HepG2 (cell line): ENCODE measurements at regions not wholly inside any gene's neighbourhood (a gene's known extent, or its start where the extent isn't known, plus 50 kb on each side); places are given as distances from the start of the nearest gene placed in this dataset.

Experiments
- ATAC-seq: fragments of 200-7000 bp; cut with Tn5 transposase; 3 replicates; pipeline ENCODE4 v1.9.1; 2020; ENCODE audit warnings: mild to moderate bottlenecking, moderate library complexity
- BruUV-seq: library from RNA; stranded (reverse); fragments of 400-500 nt; replicated peaks from 2 replicates; lab custom pipeline; 2021; lab: Mats Ljungman, UMichigan
- CTCF ChIA-PET: fragments of 300-600 bp; formaldehyde crosslinking; extraction: SDS; loops from one replicate; lab custom pipeline; 2021; ENCODE audit warnings: low total read pairs, inconsistent platforms, low intra/inter-chr PET ratio; lab: Yijun Ruan, JAX
- POLR2A ChIA-PET: fragments of 350-600 bp; sonication (Branson Sonifier 250); formaldehyde crosslinking; loops from one replicate; lab custom pipeline; 2020; ENCODE audit warnings: antibody characterized with exemption, inconsistent platforms; lab: Yijun Ruan, JAX
- DNase-seq: peaks from one replicate; pipeline ENCODE4 v3.0.0-alpha.2; 2015; ENCODE audit warnings: low spot score
- FAIRE-seq: peaks from 3 replicates; lab custom pipeline; 2011; peaks lifted over from hg19 to GRCh38; lab: Jason Lieb, UNC
- H2AFZ ChIP-seq: one replicate; pipeline ENCODE4 v1.6.1; 2011; ENCODE audit warnings: low read length, inconsistent platforms
- H3K27ac ChIP-seq: fragments of 300-600 bp; 3 replicates; pipeline ENCODE4 v1.8.0; 2011; ENCODE audit warnings: mixed run types, mild to moderate bottlenecking, mixed read lengths, low read length, inconsistent platforms; ENCODE audit not compliant: insufficient read depth; ENCODE audit errors: extremely low read length
- H3K27me3 ChIP-seq, 2 experiments: fragments of 200-600 bp in 1 of 2; 2 replicates in 1 of 2; 3 replicates in 1 of 2; pipeline versions ENCODE4 v1.6.0 to v1.8.0; 2011; ENCODE audit warnings: low read length in 2 of 2, mild to moderate bottlenecking in 2 of 2, moderate library complexity in 2 of 2, inconsistent platforms in 1 of 2; ENCODE audit not compliant: insufficient read depth in 2 of 2, control insufficient read depth in 1 of 2
- H3K36me3 ChIP-seq, 2 experiments: fragments of 200-600 bp in 1 of 2; replicated peaks in 1 of 2; 2 replicates in 1 of 2; 3 replicates in 1 of 2; pipeline versions ENCODE4 v1.5.1 to v1.8.0; 2011; ENCODE audit warnings: low read length in 2 of 2, inconsistent platforms in 1 of 2; ENCODE audit not compliant: insufficient read depth in 2 of 2, control insufficient read depth in 1 of 2
- H3K4me1 ChIP-seq: 2 replicates; pipeline ENCODE4 v1.5.1; 2012; ENCODE audit warnings: low read length, inconsistent platforms; ENCODE audit not compliant: insufficient read depth
- H3K4me2 ChIP-seq: 2 replicates; pipeline ENCODE4 v1.6.0; 2011; ENCODE audit warnings: low read depth, low read length, inconsistent platforms
- H3K4me3 ChIP-seq, 3 experiments: fragments of 200-600 bp in 1 of 3; sonication (generic), shearing (Covaris generic) in 1 of 3; replicated peaks in 1 of 3; 2 replicates each; pipeline ENCODE4 v1.5.1; 2011 to 2016; ENCODE audit warnings: low read length in 3 of 3, inconsistent platforms in 2 of 3, low read depth in 2 of 3, mild to moderate bottlenecking in 2 of 3, control low read depth in 1 of 3, mixed read lengths in 1 of 3; ENCODE audit not compliant: insufficient read depth in 1 of 3
- H3K79me2 ChIP-seq: one replicate; pipeline ENCODE4 v1.6.1; 2011; ENCODE audit warnings: low read length, inconsistent platforms; ENCODE audit not compliant: insufficient read depth
- H3K9ac ChIP-seq: 2 replicates; pipeline ENCODE4 v1.6.0; 2011; ENCODE audit warnings: mild to moderate bottlenecking, low read depth, low read length, inconsistent platforms; ENCODE audit not compliant: insufficient read depth
- H3K9me3 ChIP-seq: 2 replicates; pipeline ENCODE4 v1.5.1; 2012; ENCODE audit warnings: mild to moderate bottlenecking, low read length
- H4K20me1 ChIP-seq: 2 replicates; pipeline ENCODE4 v1.6.0; 2011; ENCODE audit warnings: inconsistent platforms, mild to moderate bottlenecking, low read length, moderate library complexity; ENCODE audit not compliant: insufficient read depth
- CEBPG ChIP-seq: IDR thresholded peaks from 2 replicates; pipeline ENCODE4 v1.6.1; 2016
- FOSL1 ChIP-seq: sonication (generic); formaldehyde crosslinking; IDR thresholded peaks from 2 replicates; pipeline ENCODE4 v1.9.0; 2021; ENCODE audit warnings: missing genetic modification reagents, borderline replicate concordance
- MED1 ChIP-seq: sonication (generic); formaldehyde crosslinking; IDR thresholded peaks from 2 replicates; pipeline ENCODE4 v1.4.0; 2020; ENCODE audit warnings: missing genetic modification reagents
- NFE2L2 ChIP-seq: fragments of 150-350 bp; IDR thresholded peaks from 2 replicates; pipeline ENCODE4 v1.6.1; 2014; ENCODE audit warnings: low read length
- POLR2A ChIP-seq, 2 experiments: IDR thresholded peaks; 2 replicates each; pipeline ENCODE4 v1.6.1; 2011; ENCODE audit warnings: low read depth in 2 of 2, low read length in 2 of 2, mild to moderate bottlenecking in 1 of 2, moderate library complexity in 1 of 2; ENCODE audit not compliant: insufficient read depth in 1 of 2
- RNF2 ChIP-seq: fragments of 450-650 bp; conservative IDR thresholded peaks from 2 replicates; pipeline ENCODE4 v1.6.1; 2016; ENCODE audit warnings: low read depth
- ZBTB38 ChIP-seq: sonication (generic); formaldehyde crosslinking; IDR thresholded peaks from 2 replicates; pipeline ENCODE4 v1.5.1; 2020; ENCODE audit warnings: mild to moderate bottlenecking, missing genetic modification reagents
- ZFYVE20 ChIP-seq: sonication (generic); formaldehyde crosslinking; IDR thresholded peaks from 2 replicates; pipeline ENCODE4 v1.8.0; 2023; ENCODE audit warnings: low read depth, mild to moderate bottlenecking, moderate library complexity, missing genetic modification reagents, borderline replicate concordance
- ZNF326 ChIP-seq: sonication (generic); formaldehyde crosslinking; IDR thresholded peaks from 2 replicates; pipeline ENCODE4 v1.4.0; 2020; ENCODE audit warnings: missing genetic modification reagents, borderline replicate concordance
- ZNF547 ChIP-seq: sonication (generic); formaldehyde crosslinking; IDR thresholded peaks from 2 replicates; pipeline ENCODE4 v1.5.1; 2020; ENCODE audit warnings: mild to moderate bottlenecking, missing genetic modification reagents
- ZNF703 ChIP-seq: sonication (generic); formaldehyde crosslinking; IDR thresholded peaks from 2 replicates; pipeline ENCODE4 v1.5.1; 2020; ENCODE audit warnings: missing genetic modification reagents, mild to moderate bottlenecking, moderate library complexity, borderline replicate concordance
- in situ Hi-C: cut with HindIII; loops from 2 replicates; pipeline ENCODE4 v1.10.0; 2017; ENCODE audit warnings: low pct_unique_long_range_greater_than_20kb; ENCODE audit not compliant: extremely low pct_ligation_motif_present
- intact Hi-C: fragments of 100-400 bp; cut with micrococcal nuclease; formaldehyde crosslinking; loops from one replicate; pipeline ENCODE4 v1.10.0; 2022; ENCODE audit not compliant: unreplicated experiment
- TF ChIP-seq, protein P1 (sequence below): sonication (generic); formaldehyde crosslinking; conservative IDR thresholded peaks from 2 replicates; pipeline ENCODE4 v1.4.0; 2020; ENCODE audit warnings: missing genetic modification reagents
- TF ChIP-seq, protein P2 (sequence below): sonication (generic); formaldehyde crosslinking; IDR thresholded peaks from 2 replicates; pipeline ENCODE4 v1.9.0; 2022; ENCODE audit warnings: missing genetic modification reagents, mild to moderate bottlenecking, borderline replicate concordance
- TF ChIP-seq, protein P3 (sequence below): sonication (generic); formaldehyde crosslinking; IDR thresholded peaks from 2 replicates; pipeline ENCODE4 v1.4.0; 2020; ENCODE audit warnings: missing genetic modification reagents, borderline replicate concordance

DNA sequence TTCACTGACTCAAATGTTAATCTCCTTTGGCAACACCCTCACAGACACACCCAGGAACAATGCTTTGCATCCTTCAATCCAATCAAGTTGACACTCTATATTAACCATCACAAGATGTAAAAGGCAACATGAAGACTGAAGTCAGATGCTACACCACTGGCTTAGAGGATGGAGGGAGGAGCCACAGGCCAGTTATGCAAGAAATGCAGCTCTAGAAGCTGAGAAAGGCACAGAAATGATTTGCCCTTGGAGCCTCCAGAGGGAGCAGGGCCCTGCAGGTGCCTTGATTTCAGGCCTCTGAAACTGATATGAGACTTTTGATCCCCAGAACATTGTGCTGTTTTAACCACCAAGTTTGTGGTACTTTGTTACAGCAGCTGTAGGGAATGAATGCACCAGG is 276.3 kb downstream of the KCNS3 start:
- in situ Hi-C loops, result loop anchor here (5.0 kb wide), 1 partner anchor 303 kb away; no protein-coding TSS in a partner anchor
- no peaks in the 10 kb centered on the region for H3K4me1 ChIP-seq
- H2AFZ ChIP-seq, result no peak overlapping the region
- H3K9me3 ChIP-seq, result no peaks in the 10 kb centered on the region
- no peak overlapping the region for H3K4me2 ChIP-seq
- no peak overlapping the region for H3K4me3 ChIP-seq
- TF ChIP-seq FOSL1 (CRISPR knock-in tag) (no peak), ZFYVE20 (CRISPR knock-in tag) (no peak), ZBTB38 (CRISPR knock-in tag) (no peak), ZNF703 (no peak), CEBPG (CRISPR knock-in tag) (no peak), MED1 (CRISPR knock-in tag) (no peak), ZNF547 (no peak), POLR2A (IDR thresholded peaks at IDR 0.05; ENCODE audit: insufficient read depth in 1 of 2, low read depth in 2 of 2, low read length in 2 of 2) (no peak), ZNF326 (CRISPR knock-in tag) (no peak), RNF2 (no peak), NFE2L2 (no peak)
- TF ChIP-seq, protein P1, sequence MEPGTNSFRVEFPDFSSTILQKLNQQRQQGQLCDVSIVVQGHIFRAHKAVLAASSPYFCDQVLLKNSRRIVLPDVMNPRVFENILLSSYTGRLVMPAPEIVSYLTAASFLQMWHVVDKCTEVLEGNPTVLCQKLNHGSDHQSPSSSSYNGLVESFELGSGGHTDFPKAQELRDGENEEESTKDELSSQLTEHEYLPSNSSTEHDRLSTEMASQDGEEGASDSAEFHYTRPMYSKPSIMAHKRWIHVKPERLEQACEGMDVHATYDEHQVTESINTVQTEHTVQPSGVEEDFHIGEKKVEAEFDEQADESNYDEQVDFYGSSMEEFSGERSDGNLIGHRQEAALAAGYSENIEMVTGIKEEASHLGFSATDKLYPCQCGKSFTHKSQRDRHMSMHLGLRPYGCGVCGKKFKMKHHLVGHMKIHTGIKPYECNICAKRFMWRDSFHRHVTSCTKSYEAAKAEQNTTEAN (CRISPR knock-in tag), result no peak
- TF ChIP-seq, protein P2, sequence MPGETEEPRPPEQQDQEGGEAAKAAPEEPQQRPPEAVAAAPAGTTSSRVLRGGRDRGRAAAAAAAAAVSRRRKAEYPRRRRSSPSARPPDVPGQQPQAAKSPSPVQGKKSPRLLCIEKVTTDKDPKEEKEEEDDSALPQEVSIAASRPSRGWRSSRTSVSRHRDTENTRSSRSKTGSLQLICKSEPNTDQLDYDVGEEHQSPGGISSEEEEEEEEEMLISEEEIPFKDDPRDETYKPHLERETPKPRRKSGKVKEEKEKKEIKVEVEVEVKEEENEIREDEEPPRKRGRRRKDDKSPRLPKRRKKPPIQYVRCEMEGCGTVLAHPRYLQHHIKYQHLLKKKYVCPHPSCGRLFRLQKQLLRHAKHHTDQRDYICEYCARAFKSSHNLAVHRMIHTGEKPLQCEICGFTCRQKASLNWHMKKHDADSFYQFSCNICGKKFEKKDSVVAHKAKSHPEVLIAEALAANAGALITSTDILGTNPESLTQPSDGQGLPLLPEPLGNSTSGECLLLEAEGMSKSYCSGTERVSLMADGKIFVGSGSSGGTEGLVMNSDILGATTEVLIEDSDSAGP (CRISPR knock-in tag), result no peak
- TF ChIP-seq, protein P3, sequence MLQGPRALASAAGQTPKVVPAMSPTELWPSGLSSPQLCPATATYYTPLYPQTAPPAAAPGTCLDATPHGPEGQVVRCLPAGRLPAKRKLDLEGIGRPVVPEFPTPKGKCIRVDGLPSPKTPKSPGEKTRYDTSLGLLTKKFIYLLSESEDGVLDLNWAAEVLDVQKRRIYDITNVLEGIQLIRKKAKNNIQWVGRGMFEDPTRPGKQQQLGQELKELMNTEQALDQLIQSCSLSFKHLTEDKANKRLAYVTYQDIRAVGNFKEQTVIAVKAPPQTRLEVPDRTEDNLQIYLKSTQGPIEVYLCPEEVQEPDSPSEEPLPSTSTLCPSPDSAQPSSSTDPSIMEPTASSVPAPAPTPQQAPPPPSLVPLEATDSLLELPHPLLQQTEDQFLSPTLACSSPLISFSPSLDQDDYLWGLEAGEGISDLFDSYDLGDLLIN, result no peak
- TF ChIP-seq, all 625 proteins: peak for 0
- Histone ChIP-seq H4K20me1 (no peaks in the 10 kb centered on the region), H3K36me3 (no peaks in the 10 kb centered on the region), H3K27me3 (no peaks in the 10 kb centered on the region), H3K27ac (no peak overlapping the region), H3K79me2 (no peaks in the 10 kb centered on the region), H3K9ac (no peak overlapping the region)
- no TSS peak for BruUV-seq
- CTCF ChIA-PET, result no interaction called here
- POLR2A ChIA-PET, result no interaction called here
- intact Hi-C loops, result no loop called here
- DNase-seq (no peak), ATAC-seq (no peak; the same call in 2 of the 3 replicates), FAIRE-seq (no peak)
